WTC11 (cell line): ENCODE measurements at regions not wholly inside any gene's neighbourhood (a gene's known extent, or its start where the extent isn't known, plus 50 kb on each side); places are given as distances from the start of the nearest gene placed in this dataset.

ENCODE experiments used
- ATAC-seq: fragments of 200-7000 bp; cut with Tn5 transposase; 2 replicates; pipeline ENCODE4 v1.10.0; 2021; ENCODE audit warnings: mild to moderate bottlenecking, moderate library complexity
- CTCF ChIA-PET: fragments of 300-600 bp; sonication (Branson Sonifier 250); formaldehyde crosslinking; loops from one replicate; lab custom pipeline; 2021; ENCODE audit warnings: antibody characterized with exemption; lab: Charles Lee
- POLR2A ChIA-PET: fragments of 350-600 bp; sonication (Branson Sonifier 250); formaldehyde crosslinking; loops from one replicate; lab custom pipeline; 2021; ENCODE audit warnings: antibody characterized with exemption; lab: Charles Lee
- DNase-seq: peaks from one replicate; pipeline ENCODE4 v3.0.0; 2021; ENCODE audit warnings: low spot score
- H3K27ac Mint-ChIP-seq: 2 replicates; pipeline ENCODE4 v1.8.0; 2021; ENCODE audit warnings: mixed read lengths
- H3K27me3 Mint-ChIP-seq: 2 replicates; pipeline ENCODE4 v1.8.0; 2021; ENCODE audit warnings: low read depth, mild to moderate bottlenecking, moderate library complexity, mixed read lengths
- H3K36me3 Mint-ChIP-seq: 2 replicates; pipeline ENCODE4 v1.8.0; 2021; ENCODE audit warnings: mixed read lengths
- H3K4me1 Mint-ChIP-seq: 2 replicates; pipeline ENCODE4 v1.8.0; 2022; ENCODE audit warnings: mixed read lengths
- H3K4me3 Mint-ChIP-seq: 2 replicates; pipeline ENCODE4 v1.8.0; 2021; ENCODE audit warnings: mild to moderate bottlenecking, moderate library complexity, mixed read lengths
- H3K9me3 Mint-ChIP-seq: 2 replicates; pipeline ENCODE4 v1.8.0; 2021; ENCODE audit warnings: mixed read lengths
- ARID4B ChIP-seq: sonication (generic); formaldehyde crosslinking; IDR thresholded peaks from 2 replicates; pipeline ENCODE4 v1.8.0; 2023; ENCODE audit warnings: missing genetic modification reagents, mild to moderate bottlenecking, borderline replicate concordance
- ATF3 ChIP-seq: sonication (generic); formaldehyde crosslinking; conservative IDR thresholded peaks from 2 replicates; pipeline ENCODE4 v1.8.1; 2022; ENCODE audit warnings: mild to moderate bottlenecking, missing genetic modification reagents
- ATF6 ChIP-seq: sonication (generic); formaldehyde crosslinking; IDR thresholded peaks from 2 replicates; pipeline ENCODE4 v1.8.1; 2023; ENCODE audit warnings: mild to moderate bottlenecking, missing genetic modification reagents
- CTCF ChIP-seq: fragments of 200-600 bp; IDR thresholded peaks from 2 replicates; pipeline ENCODE4 v1.8.0; 2022; ENCODE audit warnings: antibody characterized with exemption
- EMX1 ChIP-seq: fragments of 250-450 bp; sonication (Bioruptor Pico); IDR thresholded peaks from 2 replicates; pipeline ENCODE4 v1.8.0; 2021; ENCODE audit warnings: mild to moderate bottlenecking
- FOXP1 ChIP-seq: sonication (generic); formaldehyde crosslinking; IDR thresholded peaks from 2 replicates; pipeline ENCODE4 v1.8.0; 2022; ENCODE audit warnings: missing genetic modification reagents, mild to moderate bottlenecking, moderate library complexity, borderline replicate concordance
- GABPB1 ChIP-seq: sonication (generic); formaldehyde crosslinking; IDR thresholded peaks from 2 replicates; pipeline ENCODE4 v1.8.1; 2023; ENCODE audit warnings: mild to moderate bottlenecking, missing genetic modification reagents
- IRF2 ChIP-seq: sonication (generic); formaldehyde crosslinking; IDR thresholded peaks from 2 replicates; pipeline ENCODE4 v1.8.0; 2022; ENCODE audit warnings: low read depth, missing genetic modification reagents, borderline replicate concordance
- MAX ChIP-seq: sonication (generic); formaldehyde crosslinking; IDR thresholded peaks from 2 replicates; pipeline ENCODE4 v1.8.0; 2022; ENCODE audit warnings: mild to moderate bottlenecking, missing genetic modification reagents
- MLX ChIP-seq: sonication (generic); formaldehyde crosslinking; IDR thresholded peaks from 2 replicates; pipeline ENCODE4 v1.8.1; 2023; ENCODE audit warnings: mild to moderate bottlenecking, missing genetic modification reagents, moderate library complexity
- SMAD4 ChIP-seq: sonication (generic); formaldehyde crosslinking; IDR thresholded peaks from 2 replicates; pipeline ENCODE4 v1.8.0; 2022; ENCODE audit warnings: mild to moderate bottlenecking, missing genetic modification reagents
- TP53 ChIP-seq: sonication (generic); formaldehyde crosslinking; IDR thresholded peaks from 2 replicates; pipeline ENCODE4 v1.8.1; 2023; ENCODE audit warnings: mild to moderate bottlenecking, missing genetic modification reagents
- USF2 ChIP-seq: sonication (generic); formaldehyde crosslinking; IDR thresholded peaks from 2 replicates; pipeline ENCODE4 v1.8.1; 2023; ENCODE audit warnings: mild to moderate bottlenecking, missing genetic modification reagents, moderate library complexity
- ZBTB43 ChIP-seq: sonication (generic); formaldehyde crosslinking; IDR thresholded peaks from 2 replicates; pipeline ENCODE4 v1.8.1; 2023; ENCODE audit warnings: mild to moderate bottlenecking, missing genetic modification reagents
- ZNF121 ChIP-seq: sonication (generic); formaldehyde crosslinking; IDR thresholded peaks from 2 replicates; pipeline ENCODE4 v1.8.0; 2023; ENCODE audit warnings: missing genetic modification reagents
- ZNF138 ChIP-seq: sonication (generic); formaldehyde crosslinking; conservative IDR thresholded peaks from 2 replicates; pipeline ENCODE4 v1.8.1; 2022; ENCODE audit warnings: mild to moderate bottlenecking, moderate library complexity, missing genetic modification reagents
- ZNF232 ChIP-seq: sonication (generic); formaldehyde crosslinking; IDR thresholded peaks from 2 replicates; pipeline ENCODE4 v1.8.0; 2022; ENCODE audit warnings: mild to moderate bottlenecking, missing genetic modification reagents
- ZNF423 ChIP-seq: fragments of 250-450 bp; sonication (Bioruptor Pico); IDR thresholded peaks from 2 replicates; pipeline ENCODE4 v2.1.2; 2022; ENCODE audit warnings: mild to moderate bottlenecking, moderate library complexity
- ZNF425 ChIP-seq: fragments of 250-450 bp; sonication (Bioruptor Pico); conservative IDR thresholded peaks from 2 replicates; pipeline ENCODE4 v1.9.0; 2021; ENCODE audit warnings: mild to moderate bottlenecking
- ZNF512 ChIP-seq: sonication (generic); formaldehyde crosslinking; IDR thresholded peaks from 2 replicates; pipeline ENCODE4 v1.8.1; 2022; ENCODE audit warnings: missing genetic modification reagents, borderline replicate concordance

- Mint-ChIP-seq H3K27me3 (peaks cover 3% of the 10 kb centered on the region; the same call in 1 of the 2 replicates), H3K27ac (no peak overlapping the region), H3K4me3 (no peak overlapping the region), H3K36me3 (no peaks in the 10 kb centered on the region), H3K4me1 (peaks cover 6% of the 10 kb centered on the region), H3K9me3 (peaks cover 5% of the 10 kb centered on the region)
- no peak for TF ChIP-seq ZNF232 (CRISPR knock-in tag)
- TF ChIP-seq ATF3 (CRISPR knock-in tag) = no peak
- no peak for TF ChIP-seq GABPB1
- TF ChIP-seq SMAD4 (CRISPR knock-in tag) = no peak
- no peak for TF ChIP-seq ARID4B (CRISPR knock-in tag)
- TF ChIP-seq CTCF = no peak
- no peak for TF ChIP-seq ZNF512 (CRISPR knock-in tag)
- TF ChIP-seq USF2 (CRISPR knock-in tag) = no peak
- no peak for TF ChIP-seq EMX1
- no peak for TF ChIP-seq ZNF425 (CRISPR knock-in tag)
- no peak for TF ChIP-seq MAX (CRISPR knock-in tag)
- TF ChIP-seq ATF6 = no peak
- TF ChIP-seq ZNF121 = no peak
- no peak for TF ChIP-seq ZNF138 (CRISPR knock-in tag)
- no peak for TF ChIP-seq TP53
- no peak for TF ChIP-seq IRF2 (CRISPR knock-in tag)
- no peak for TF ChIP-seq FOXP1 (CRISPR knock-in tag)
- TF ChIP-seq MLX (CRISPR knock-in tag) = no peak
- TF ChIP-seq ZBTB43 (CRISPR knock-in tag) = no peak
- TF ChIP-seq ZNF423 (CRISPR knock-in tag) = no peak
- DNase-seq = no peak
- CTCF ChIA-PET = no interaction called here
- ATAC-seq = no peak
- POLR2A ChIA-PET = no interaction called here
These were observed 103.0 kb upstream of the AGAP1 start for GRCh38 chr2:235390816-235391194.
